NCI-H2196 (cell line): ENCODE measurements at regions not wholly inside any gene's neighbourhood (a gene's known extent, or its start where the extent isn't known, plus 50 kb on each side); places are given as distances from the start of the nearest gene placed in this dataset.
A peak's percentile ranks its signal among the peaks of the same experiment; 100 is the strongest.

ENCODE experiments used
- DNase-seq: peaks from one replicate; lab custom pipeline; 2025; ENCODE audit not compliant: unreplicated experiment; lab: John Stamatoyannopoulos, UW

- DNase-seq: no peak
Observed at GRCh38 chr10:29858702-29859267, 200.6 kb downstream of the JCAD start.

GRCh38 chr10:29857843-29858701 lies 201.3 kb downstream of the JCAD start:
- DNase-seq: no peak

DNA sequence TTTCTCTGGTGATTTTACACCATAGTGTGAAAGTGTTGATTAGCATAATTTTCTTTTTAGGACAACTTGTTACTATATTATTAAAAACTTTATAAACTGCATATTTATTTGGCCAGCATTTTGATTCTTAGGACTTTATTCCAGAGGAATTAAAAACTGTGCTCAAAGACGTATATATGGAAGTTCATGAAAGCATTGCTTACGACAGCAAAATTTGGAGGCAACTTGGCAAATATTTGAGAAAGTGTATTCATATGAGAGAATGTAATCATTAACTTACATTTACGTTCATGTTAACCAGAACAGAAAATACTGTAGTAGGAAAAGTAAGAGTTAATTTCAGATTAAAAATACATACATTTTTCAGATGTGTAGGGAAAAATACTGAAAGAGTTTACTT lies 203.1 kb downstream of the JCAD start:
- DNase-seq: no peak

GRCh38 chr10:29853913-29854312 lies 205.5 kb downstream of the JCAD start:
- no peak for DNase-seq

DNA sequence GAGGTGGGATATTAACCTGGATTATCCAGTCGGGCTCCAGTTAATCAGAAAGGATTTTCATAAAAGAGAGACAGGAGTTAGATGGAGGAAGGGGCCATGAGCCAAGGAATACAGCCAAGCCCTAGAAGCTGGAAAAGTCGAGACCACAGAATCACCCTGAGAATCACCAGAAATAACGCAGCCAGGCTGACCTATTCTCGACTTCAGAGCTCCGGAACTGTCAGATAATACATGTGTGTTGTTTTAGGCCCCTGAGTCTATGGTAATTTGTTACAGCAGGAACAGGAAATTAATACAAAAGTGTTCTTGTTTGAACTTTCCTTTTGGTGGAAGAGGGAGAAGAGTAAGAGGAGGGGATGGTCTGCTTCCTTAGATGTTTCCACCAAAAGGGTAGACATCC lies 208.1 kb downstream of the JCAD start:
- DNase-seq: no peak

- no peak for DNase-seq
Observed at GRCh38 chr10:29850371-29850770, 209.0 kb downstream of the JCAD start.

DNA sequence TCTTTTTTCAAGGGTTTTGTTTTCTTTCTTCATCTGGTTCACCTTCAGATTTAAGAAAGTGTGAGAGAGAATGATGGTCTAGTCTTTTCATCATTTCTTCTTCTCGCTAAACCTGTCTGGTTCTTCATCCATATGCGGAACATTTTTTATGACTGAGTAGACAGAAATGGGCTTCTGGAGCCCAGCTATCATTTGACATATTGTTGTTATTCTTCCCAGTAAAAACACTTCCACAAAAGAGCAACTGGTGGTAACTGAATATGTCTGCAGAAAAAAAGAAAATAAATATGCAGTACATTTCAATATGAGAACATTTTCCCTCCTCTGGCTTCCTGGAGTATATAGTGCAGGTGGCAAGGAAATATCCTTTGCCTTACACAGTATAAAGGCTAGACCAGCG lies 209.5 kb downstream of the JCAD start:
- DNase-seq: no peak

DNA sequence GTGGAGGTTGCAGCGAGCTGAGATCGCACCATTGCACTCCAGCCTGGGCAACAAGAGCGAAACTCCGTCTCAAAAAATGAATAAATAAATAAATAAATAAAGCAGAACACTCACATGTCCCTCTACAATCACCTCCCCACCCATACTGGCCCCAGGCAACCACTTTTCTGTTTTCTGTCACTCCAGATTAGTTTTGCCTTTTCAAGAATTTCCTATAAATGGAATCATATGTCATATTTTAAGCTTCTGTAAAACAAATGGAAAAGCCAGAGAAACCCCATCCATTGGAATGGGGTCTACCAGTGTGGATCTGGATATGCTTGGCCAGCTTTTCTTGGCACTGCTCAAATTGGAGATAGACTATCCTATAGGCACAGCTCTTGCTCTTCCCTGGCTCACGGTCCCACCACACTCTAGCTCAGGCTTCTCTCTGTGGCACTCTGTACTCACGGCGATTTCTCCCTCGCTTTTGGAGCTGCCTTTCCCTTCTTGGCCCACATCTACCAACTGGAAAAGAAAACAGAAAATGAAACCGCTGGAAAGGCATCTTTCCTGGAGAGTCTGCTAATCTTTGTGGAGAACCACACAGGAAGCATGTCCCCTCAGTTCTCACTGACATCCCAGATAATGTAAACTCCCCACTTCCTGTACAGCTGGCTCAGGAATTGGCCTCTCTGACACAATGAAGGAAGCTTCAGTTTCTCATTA lies 210.1 kb downstream of the JCAD start:
- no peak for DNase-seq

DNA sequence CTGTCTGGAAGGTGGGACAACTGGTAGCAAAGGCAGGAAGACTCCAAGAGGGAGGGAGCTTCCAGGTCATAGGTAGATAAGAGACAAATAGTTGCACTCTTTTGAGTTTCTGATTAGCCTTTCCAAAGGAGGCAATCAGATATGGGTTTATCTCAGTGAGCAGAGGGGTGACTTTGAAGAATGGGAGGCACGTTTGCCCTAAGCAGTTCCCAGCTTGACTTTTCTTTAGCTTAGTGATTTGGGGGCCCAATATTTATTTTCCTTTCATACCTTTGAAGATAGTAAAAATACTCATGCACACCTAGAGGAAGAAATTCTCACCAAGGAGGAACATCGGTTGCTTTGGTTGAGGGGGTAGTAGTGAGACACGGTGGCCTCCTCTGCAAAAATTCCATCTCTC lies 212.1 kb upstream of the SVIL start:
- no peak for DNase-seq

- no peak for DNase-seq
Observed at GRCh38 chr10:29845166-29845565, 210.4 kb upstream of the SVIL start.

DNA sequence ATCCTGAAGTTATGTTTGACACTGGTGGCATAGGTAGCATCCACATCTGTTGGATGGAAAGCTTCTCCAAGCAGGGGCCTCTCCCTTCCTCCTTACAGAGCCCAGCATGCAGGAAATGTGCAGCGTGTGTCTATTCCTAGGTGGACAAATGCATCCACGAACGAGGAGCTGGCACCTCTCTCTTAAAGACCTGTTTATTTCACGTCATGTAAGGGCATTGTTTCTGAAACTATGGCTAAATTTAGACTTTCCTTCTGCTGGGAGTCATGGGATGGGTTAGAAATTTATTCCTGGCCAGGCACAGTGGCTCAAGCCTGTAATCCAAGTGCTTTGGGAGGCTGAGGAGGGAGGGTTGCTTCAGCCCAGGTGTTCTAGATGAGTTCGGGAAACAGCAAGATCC lies 208.4 kb upstream of the SVIL start:
- DNase-seq: no peak

DNA sequence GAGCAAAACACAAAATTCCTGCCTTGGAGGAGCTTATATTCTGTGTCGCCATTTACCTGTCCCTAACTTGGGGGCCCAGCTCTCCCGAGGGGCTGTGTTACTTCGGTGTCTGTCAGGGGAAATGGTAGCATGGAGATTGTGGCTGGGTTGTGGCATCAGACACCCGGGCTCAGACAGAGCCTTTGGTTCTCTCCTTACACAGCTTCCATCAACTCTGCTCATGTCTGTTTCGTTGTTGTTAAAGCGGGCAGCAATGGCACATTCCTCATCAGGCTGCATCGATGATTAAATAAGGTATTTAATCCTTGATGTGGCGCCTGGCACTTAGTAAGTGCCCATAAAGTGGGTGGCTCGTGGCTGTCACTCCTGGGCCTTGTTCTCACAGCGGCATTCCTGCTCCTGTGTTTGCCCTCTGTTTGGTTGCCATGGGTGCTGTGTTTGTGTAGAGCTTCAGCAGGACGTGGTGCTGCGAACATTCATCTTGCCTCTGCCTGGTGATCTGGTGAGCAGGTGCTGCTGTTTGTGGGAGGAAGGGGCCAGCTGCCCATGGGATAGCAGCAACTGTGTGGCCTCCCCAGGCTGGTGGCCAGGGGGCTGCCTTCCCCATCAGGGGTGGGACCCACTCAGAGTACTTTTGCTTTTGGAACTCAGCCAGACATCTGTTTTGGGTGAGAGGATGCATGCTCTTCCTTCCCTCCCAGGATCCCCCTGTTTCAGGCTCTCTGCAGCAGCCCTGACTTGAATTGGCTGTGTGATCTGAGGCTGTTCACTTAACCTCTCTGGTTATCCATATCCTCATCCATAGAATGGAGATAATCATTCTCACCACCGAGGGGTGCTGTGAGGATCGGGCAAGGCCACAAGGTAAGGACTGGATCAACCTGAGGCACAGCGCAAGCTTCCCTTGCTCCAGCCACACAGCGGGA lies 207.2 kb upstream of the SVIL start:
- peak; percentile 55 for DNase-seq

DNA sequence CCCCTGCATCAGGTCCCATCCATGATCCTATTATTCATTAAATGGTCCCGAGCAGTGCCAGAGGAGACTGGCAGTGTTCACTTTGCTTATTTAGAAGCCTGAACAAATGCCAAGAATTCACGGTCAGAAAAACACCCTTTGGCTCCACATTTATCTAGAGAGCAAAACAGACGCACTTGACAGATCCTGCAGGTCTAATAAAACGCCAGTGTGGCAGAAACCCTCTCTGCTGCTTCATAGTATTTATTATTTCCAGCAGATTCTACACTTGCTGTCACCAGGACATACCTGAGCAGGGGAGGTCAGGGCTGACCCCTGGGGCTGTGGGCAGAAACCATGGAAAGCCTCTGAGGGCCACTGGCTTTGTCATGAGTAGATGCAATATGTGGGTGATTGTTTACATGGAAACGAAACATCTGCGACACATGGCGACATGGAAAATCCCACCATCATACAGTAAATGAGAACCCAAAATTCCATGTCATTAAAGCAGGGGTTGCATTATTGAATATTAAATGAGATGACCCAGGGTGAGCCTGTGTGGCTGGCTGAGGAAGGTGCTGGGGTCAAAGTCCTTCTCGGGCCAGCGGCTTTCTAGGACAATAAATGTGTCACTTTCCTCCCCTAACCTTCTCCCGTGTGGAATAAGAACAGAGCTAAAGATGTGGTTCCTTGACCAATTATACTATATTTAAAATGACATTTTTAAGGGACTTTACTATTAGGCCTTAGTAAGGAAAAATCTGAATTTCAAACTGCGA lies 205.9 kb upstream of the SVIL start:
- DNase-seq: no peak

- no peak for DNase-seq
Observed at GRCh38 chr10:29839826-29840515, 205.2 kb upstream of the SVIL start.

DNA sequence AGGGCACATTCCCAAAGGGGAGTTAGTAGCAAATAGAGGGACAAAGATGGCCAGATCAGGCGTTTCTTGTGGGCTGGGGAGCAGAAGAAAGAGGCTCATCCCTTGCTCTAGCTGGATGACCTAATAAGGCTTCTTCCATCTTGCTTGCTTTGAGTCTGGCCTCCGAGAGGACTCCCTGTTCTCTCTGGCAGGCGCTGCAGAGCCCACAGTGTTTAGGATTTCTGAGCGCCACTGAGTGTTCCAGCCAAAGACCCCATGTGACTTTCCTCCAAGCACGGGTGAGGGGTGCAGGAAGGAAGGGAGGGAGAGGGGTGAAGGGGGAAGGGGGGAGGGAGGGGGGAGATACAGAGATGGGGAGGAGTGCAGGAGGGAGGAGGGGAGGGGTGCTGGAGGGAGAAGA lies 203.8 kb upstream of the SVIL start:
- DNase-seq: no peak

DNA sequence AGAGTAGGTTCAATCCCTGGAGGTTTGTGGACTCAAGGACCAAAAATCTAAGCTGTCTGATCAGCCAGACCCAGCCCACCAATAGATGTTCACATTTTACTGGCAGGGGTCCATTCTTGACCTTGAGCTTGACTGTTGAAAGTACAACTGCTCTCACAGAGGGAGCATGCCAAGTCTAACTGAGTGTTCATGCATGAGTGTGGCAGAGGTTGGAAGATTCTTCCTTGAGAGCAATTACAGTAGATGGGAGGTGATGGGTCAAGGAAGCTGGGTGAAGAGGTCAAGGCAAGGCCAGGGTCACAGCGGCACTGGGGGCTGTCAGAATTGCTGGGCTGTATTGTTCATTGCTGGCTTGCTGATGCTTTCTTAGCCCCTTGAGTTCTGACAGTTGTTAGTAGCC lies 202.8 kb upstream of the SVIL start:
- DNase-seq: no peak

DNA sequence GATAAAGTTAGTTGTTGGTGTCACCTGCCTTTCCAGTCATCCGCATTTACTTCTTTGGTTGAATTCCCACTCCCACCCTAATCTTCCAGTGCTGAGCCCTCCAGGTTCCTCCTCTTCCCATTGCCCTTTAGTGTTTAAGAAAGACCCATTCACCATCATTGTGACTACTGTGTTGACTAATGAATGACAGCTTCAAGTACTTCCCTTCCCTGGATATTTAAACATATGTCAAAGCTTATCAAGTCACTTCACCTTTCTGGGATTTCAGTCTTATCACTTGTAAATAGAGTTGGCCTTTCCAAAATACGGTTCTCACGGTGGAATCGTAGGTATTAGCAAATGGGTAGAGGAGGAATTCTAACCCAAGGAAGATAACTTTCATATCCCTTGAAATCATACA lies 201.6 kb upstream of the SVIL start:
- no peak for DNase-seq

DNA sequence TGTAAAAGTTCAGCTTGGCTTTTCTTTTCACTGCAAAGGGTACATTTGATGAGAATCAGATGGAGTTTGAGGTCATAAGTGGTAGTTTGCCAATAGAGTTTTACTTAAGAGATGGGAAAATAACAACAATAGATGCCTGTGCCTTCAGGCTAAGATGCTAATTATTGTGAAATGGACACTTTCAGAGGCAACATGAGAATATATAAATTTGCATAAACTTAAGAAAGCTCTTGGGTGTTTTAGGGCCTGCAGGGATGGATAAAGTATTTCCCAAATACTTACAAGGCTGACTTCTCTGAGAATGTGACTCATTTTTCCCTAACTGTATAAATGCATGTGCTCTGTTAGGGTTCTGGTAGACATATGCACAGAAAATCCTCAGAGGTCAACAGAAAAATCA lies 200.3 kb upstream of the SVIL start:
- DNase-seq: no peak

DNA sequence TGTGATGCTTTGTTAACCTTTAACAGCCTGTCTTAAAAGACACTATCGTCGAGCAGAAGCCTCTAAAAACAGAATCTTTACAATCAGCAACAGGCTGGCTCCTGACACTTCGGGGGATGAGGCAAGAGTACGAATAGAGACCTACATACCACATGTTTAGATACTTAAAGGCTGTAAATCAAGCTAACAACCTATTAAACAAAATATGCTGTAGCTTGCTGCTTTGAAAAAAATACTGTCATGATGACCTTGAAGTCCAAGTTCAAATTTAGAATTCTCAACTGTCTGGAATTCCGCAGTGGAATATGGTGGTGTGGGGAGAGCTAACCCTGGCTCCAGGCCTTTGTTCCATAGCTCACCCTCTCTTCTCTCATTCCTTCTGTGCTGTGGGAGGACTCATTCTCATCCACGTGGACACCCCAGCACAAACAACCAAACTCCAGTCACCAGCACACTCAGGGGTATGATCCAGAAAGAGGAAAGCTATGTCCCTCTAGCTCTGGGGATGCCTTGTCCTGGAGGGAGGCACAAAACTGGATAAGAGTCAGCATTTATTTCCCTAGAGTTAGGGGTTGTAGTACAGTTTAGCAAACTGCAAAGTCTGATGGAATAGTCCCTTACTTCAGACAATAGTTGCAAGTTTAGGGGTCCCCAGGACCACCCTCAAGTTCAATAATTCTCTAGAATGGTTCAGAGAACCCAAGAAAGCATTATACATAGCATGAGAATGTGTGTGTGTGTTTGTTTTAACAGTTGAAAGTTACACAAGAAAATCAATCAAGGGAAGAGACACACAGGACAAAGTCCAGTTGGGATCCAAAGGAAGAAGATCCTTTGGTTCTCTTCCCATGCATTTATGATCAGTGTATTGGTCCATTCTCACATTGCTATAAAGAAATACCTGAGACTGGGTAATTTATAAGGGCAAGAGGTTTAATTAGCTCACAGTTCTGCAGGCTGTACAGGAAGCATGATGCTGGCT lies 196.1 kb upstream of the SVIL start:
- DNase-seq: no peak
